Heart right ventricle (tissue), 16 donors: ENCODE measurements at regions not wholly inside any gene's neighbourhood (a gene's known extent, or its start where the extent isn't known, plus 50 kb on each side); places are given as distances from the start of the nearest gene placed in this dataset.

Source experiments
- ATAC-seq, 8 donors: fragments of 200-7000 bp; cut with Tn5 transposase; one replicate each; pipeline ENCODE4 v1.9.1; 2020; ENCODE audit warnings: mild to moderate bottlenecking in 8 of 8, moderate library complexity in 8 of 8, moderate number of reproducible peaks in 1 of 8
- DNase-seq, 2 donors: peaks; one replicate each; pipeline ENCODE4 v3.0.0-alpha.2; 2020
- H3K27ac ChIP-seq, 10 donors: fragments of 200-600 bp; sonication (generic) in 2 of 10; one replicate each; pipeline versions ENCODE4 v1.5.0 to v1.8.0; 2020 to 2022; ENCODE audit warnings: mild to moderate bottlenecking in 3 of 10
- H3K27me3 ChIP-seq, 7 donors: fragments of 200-600 bp; one replicate each; pipeline ENCODE4 v1.8.0; 2021 to 2022; ENCODE audit warnings: mild to moderate bottlenecking in 2 of 7
- H3K36me3 ChIP-seq, 9 donors: fragments of 200-600 bp; sonication (generic) in 1 of 9; one replicate each; pipeline versions ENCODE4 v1.5.0 to v1.8.0; 2020 to 2022; ENCODE audit warnings: mild to moderate bottlenecking in 2 of 9
- H3K4me1 ChIP-seq, 9 donors: fragments of 200-600 bp; sonication (generic) in 1 of 9; one replicate each; pipeline versions ENCODE4 v1.5.0 to v1.8.0; 2020 to 2022; ENCODE audit warnings: mild to moderate bottlenecking in 4 of 9
- H3K4me3 ChIP-seq, 10 donors: fragments of 200-600 bp; sonication (generic) in 2 of 10; one replicate each; pipeline versions ENCODE4 v1.5.0 to v1.8.0; 2020 to 2022; ENCODE audit warnings: mild to moderate bottlenecking in 7 of 10, moderate library complexity in 2 of 10
- H3K9me3 ChIP-seq, 11 donors: fragments of 200-600 bp in 10 of 11; sonication (generic) in 2 of 11; one replicate each; pipeline versions ENCODE4 v1.5.0 to v1.8.0; 2013 to 2022; ENCODE audit warnings: mild to moderate bottlenecking in 2 of 11, control low read depth in 1 of 11, moderate library complexity in 1 of 11
- WGBS, 2 donors: extraction: QIAGEN DNeasy Blood & Tissue Kit; methylation state at CpG; one replicate each; pipeline ENCODE4 v1.1.7; 2013; ENCODE audit warnings: inconsistent platforms in 1 of 2; 5-methylcytosine and 5-hydroxymethylcytosine counted together
- intact Hi-C, 10 donors: fragments of 100-400 bp; cut with DNase I; formaldehyde crosslinking; loops; one replicate each; pipeline versions ENCODE4 v1.11.1 to v1.14.2; 2022
- TF ChIP-seq, protein P1 (sequence below), 9 donors: fragments of 200-600 bp; sonication (generic) in 2 of 9; IDR thresholded peaks; one replicate each; pipeline versions ENCODE4 v1.5.0 to v1.8.0; 2021 to 2022; ENCODE audit warnings: antibody characterized with exemption in 9 of 9, mild to moderate bottlenecking in 5 of 9, moderate library complexity in 1 of 9
- donor health status: Arrhythmogenic right ventricular cardiomyopathy.
- donor health status: ischemic (EF 13 %, LVEDD 7.1; RV severe dilation, severe dysfunction).
- donor health status: healthy with polysubstance abuse.
- donor health status: DM: no; HTN: yes; CAD: no.
- donor health status: DM: no; HTN: no; CAD: no.
- donor health status: ischemic (EF 25% LVEDD 6.9; RV normal size, moderate dysfunction).
- donor health status: ischemic (EF 25% LVEDD 5.7; RV mildly dilated, moderate dysfunction).
- donor health status: healthy.
- donor health status: DM: yes; HTN: yes; CAD: no.
- donor health status: Ischemic cardiomyopathy.
- donor health status: ischemic (EF 35%, LVEDD 5.7; RV mildly dilated, moderate dysfunction).
- donor health status: nonischemic (EF 11% LVEDD 7.7; RV severe dilation, severe dysfunction).
- donor health status: DM: yes; HTN: yes; CAD: no.
- donor health status: PGD.
- donor health status: ischemic (EF 29% LVEDD 5.4; RV normal size, mild dysfunction).
- donor health status: nonischemic (EF 23%, LVEDD 6.1; RV moderate dilation, normal function).

- Histone ChIP-seq H3K27ac (peak overlapping the region in 1 of 10 donors; percentile 56), H3K4me1 (peaks cover 0 to 8% (median 0%) of the 10 kb centered on the region in 9 donors), H3K27me3 (peaks cover 0 to 35% (median 7%) of the 10 kb centered on the region in 7 donors), H3K36me3 (no peaks in the 10 kb centered on the region), H3K9me3 (no peaks in the 10 kb centered on the region), H3K4me3 (no peak overlapping the region)
- TF ChIP-seq, protein P1, sequence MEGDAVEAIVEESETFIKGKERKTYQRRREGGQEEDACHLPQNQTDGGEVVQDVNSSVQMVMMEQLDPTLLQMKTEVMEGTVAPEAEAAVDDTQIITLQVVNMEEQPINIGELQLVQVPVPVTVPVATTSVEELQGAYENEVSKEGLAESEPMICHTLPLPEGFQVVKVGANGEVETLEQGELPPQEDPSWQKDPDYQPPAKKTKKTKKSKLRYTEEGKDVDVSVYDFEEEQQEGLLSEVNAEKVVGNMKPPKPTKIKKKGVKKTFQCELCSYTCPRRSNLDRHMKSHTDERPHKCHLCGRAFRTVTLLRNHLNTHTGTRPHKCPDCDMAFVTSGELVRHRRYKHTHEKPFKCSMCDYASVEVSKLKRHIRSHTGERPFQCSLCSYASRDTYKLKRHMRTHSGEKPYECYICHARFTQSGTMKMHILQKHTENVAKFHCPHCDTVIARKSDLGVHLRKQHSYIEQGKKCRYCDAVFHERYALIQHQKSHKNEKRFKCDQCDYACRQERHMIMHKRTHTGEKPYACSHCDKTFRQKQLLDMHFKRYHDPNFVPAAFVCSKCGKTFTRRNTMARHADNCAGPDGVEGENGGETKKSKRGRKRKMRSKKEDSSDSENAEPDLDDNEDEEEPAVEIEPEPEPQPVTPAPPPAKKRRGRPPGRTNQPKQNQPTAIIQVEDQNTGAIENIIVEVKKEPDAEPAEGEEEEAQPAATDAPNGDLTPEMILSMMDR (IDR thresholded peaks at IDR 0.05) = no peak
- no peak for DNase-seq
- intact Hi-C loops = loop anchor here in 1 of 10 donors (10.0 kb wide), 1 partner anchor 62 kb away; no protein-coding TSS in a partner anchor
- WGBS, 2 donors = 71 to 78% methylated on average over 10 of the region's 10 CpGs
- ATAC-seq = peak in 2 of 8 donors; percentile 25 to 49
These were observed 452.5 kb upstream of the CCL2 start for GRCh38 chr17:33802349-33803198.

GRCh38 chr17:33803199-33803685 lies 451.8 kb upstream of the CCL2 start:
- Histone ChIP-seq H3K36me3 (no peaks in the 10 kb centered on the region), H3K27me3 (peaks cover 0 to 28% (median 7%) of the 10 kb centered on the region in 7 donors), H3K27ac (no peak overlapping the region), H3K4me3 (no peak overlapping the region), H3K4me1 (peaks cover 0 to 8% (median 0%) of the 10 kb centered on the region in 9 donors), H3K9me3 (no peaks in the 10 kb centered on the region)
- ATAC-seq (no peak), DNase-seq (no peak)
- WGBS, 2 donors = 60 to 71% methylated on average over 2 of the region's 2 CpGs
- intact Hi-C loops = loop anchor here in 1 of 10 donors (10.0 kb wide), 1 partner anchor 62 kb away; no protein-coding TSS in a partner anchor
- TF ChIP-seq, protein P1 (IDR thresholded peaks at IDR 0.05) = no peak

DNA sequence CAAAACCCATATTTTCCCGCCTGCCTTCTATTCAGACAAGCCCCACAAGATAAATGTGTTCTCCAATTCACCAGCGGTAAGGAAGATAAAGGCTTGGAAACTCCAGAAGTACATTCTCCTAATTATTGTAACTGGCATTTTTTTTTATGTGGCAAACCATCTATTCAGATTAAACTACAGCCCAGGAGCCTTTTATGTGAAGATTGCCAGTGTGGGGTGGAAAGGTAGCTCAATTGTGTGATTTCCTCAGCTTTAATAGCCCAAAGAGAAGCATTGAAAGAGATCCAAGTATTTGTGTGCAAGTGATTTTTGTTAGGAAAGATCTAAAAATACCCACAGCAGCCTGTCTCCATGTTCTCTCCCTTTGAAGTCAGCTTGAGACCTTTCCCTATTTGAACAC lies 451.4 kb upstream of the CCL2 start:
- intact Hi-C loops = loop anchor here in 1 of 10 donors (10.0 kb wide), 1 partner anchor 61 kb away; no protein-coding TSS in a partner anchor
- H3K9me3 ChIP-seq = no peaks in the 10 kb centered on the region
- peaks cover 0 to 27% (median 7%) of the 10 kb centered on the region in 7 donors for H3K27me3 ChIP-seq
- TF ChIP-seq, protein P1 (IDR thresholded peaks at IDR 0.05) = no peak
- no peak overlapping the region for H3K27ac ChIP-seq
- DNase-seq = no peak
- ATAC-seq = no peak
- peaks cover 0 to 8% (median 0%) of the 10 kb centered on the region in 9 donors for H3K4me1 ChIP-seq
- H3K4me3 ChIP-seq = no peak overlapping the region
- H3K36me3 ChIP-seq = no peaks in the 10 kb centered on the region
- WGBS, 2 donors = 34 to 41% methylated on average over 2 of the region's 2 CpGs

DNA sequence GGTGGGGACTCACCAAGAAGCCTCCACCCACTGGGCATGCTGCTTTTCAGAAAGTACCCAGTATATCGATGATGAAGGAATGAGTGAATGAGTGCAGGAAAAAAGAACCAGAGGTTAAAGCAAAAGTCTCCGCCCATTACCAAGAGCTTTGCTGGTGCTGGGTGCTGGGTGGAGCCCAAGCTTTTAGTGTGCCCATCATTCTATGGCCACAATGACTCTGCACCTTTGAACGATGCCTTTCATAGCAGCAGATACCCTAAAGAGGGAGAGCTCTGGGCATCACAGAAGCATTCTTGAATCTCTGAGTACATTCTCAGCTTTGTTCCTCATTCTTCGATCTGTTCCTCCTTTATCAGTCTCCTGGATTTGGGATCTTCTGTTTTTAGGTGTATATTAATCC lies 450.7 kb upstream of the CCL2 start:
- ATAC-seq (no peak), DNase-seq (no peak)
- intact Hi-C loops = loop anchor here in 1 of 10 donors (10.0 kb wide), 1 partner anchor 60 kb away; no protein-coding TSS in a partner anchor
- Histone ChIP-seq H3K4me3 (no peak overlapping the region), H3K27me3 (peaks cover 0 to 31% (median 10%) of the 10 kb centered on the region in 7 donors), H3K27ac (no peak overlapping the region), H3K36me3 (no peaks in the 10 kb centered on the region), H3K4me1 (peaks cover 0 to 8% (median 0%) of the 10 kb centered on the region in 9 donors), H3K9me3 (no peaks in the 10 kb centered on the region)
- TF ChIP-seq, protein P1 (IDR thresholded peaks at IDR 0.05) = no peak
- 84 to 86% methylated on average over 4 of the region's 4 CpGs for WGBS, 2 donors
